GM12892 (cell line): ENCODE measurements at regions not wholly inside any gene's neighbourhood (a gene's known extent, or its start where the extent isn't known, plus 50 kb on each side); places are given as distances from the start of the nearest gene placed in this dataset.

Source experiments
- POLR2A ChIP-seq: IDR thresholded peaks from 2 replicates; pipeline ENCODE4 v1.6.1; 2011; ENCODE audit warnings: low read depth, low read length, control low read depth
- POLR2AphosphoS5 ChIP-seq: IDR thresholded peaks from 2 replicates; pipeline ENCODE4 v1.6.1; 2011; ENCODE audit warnings: low read depth, low read length, control low read depth

- no peak for TF ChIP-seq POLR2A
- no peak for TF ChIP-seq POLR2AphosphoS5
Measured at GRCh38 chr6:115004982-115005381, 662.2 kb upstream of the HS3ST5 start.
